ENCODE measurements at regions not wholly inside any gene's neighbourhood (a gene's known extent, or its start where the extent isn't known, plus 50 kb on each side); places are given as distances from the start of the nearest gene placed in this dataset.

GRCh38 chr7:95669513-95669912 lies 73.2 kb upstream of the PDK4 start:
- Histone ChIP-seq H3K4me3 (replicated peaks in 1 of 3; ENCODE audit: low read depth in 2 of 3, low read length in 3 of 3) (no peak overlapping the region), H3K4me1 (ENCODE audit: control insufficient read depth in 1 of 2, insufficient read depth in 2 of 2, low read length in 2 of 2) (no peaks in the 10 kb centered on the region), H3K79me2 (ENCODE audit: insufficient read depth, low read length) (no peaks in the 10 kb centered on the region), H3K27ac (ENCODE audit: low read depth in 1 of 2, low read length in 2 of 2) (no peak overlapping the region), H3K36me3 (replicated peaks in 1 of 2; ENCODE audit: control insufficient read depth in 1 of 2, insufficient read depth in 2 of 2, low read length in 2 of 2) (no peaks in the 10 kb centered on the region), H2AFZ (ENCODE audit: insufficient read depth, low read depth, low read length, poor library complexity, severe bottlenecking) (peak overlapping the region; percentile 33), H3K4me2 (replicated peaks; ENCODE audit: extremely low read depth, low read length, poor library complexity, severe bottlenecking) (no peak overlapping the region), H3K27me3 (ENCODE audit: control insufficient read depth in 2 of 2, insufficient read depth in 2 of 2, low read length in 2 of 2) (no peaks in the 10 kb centered on the region), H4K20me1 (ENCODE audit: insufficient read depth, low read length) (no peaks in the 10 kb centered on the region), H3K9ac (ENCODE audit: insufficient read depth, low read length, poor library complexity, severe bottlenecking) (no peak overlapping the region), H3K9me3 (replicated peaks in 1 of 2; ENCODE audit: control insufficient read depth in 1 of 2, insufficient read depth in 1 of 2, low read length in 2 of 2) (no peaks in the 10 kb centered on the region)
- Mint-ChIP-seq H3K9me3 (peaks cover 0 to 4% (median 0%) of the 10 kb centered on the region in 7 donors), H3K27me3 (ENCODE audit: low read depth in 3 of 3) (no peaks in the 10 kb centered on the region), H3K27ac (peak overlapping the region in 1 of 7 donors; percentile 9), H3K4me3 (no peak overlapping the region), H3K4me1 (peaks cover 3% of the 10 kb centered on the region), H3K36me3 (no peaks in the 10 kb centered on the region)
- no peak for TF ChIP-seq CTCF (IDR thresholded peaks at IDR 0.05)
- no peak for DNase-seq
- intact Hi-C loops (cut with micrococcal nuclease): no loop called here
- 75% methylated on average over 2 of the region's 2 CpGs for WGBS (ENCODE audit: insufficient coverage)

GRCh38 chr7:95668504-95669018 lies 72.2 kb upstream of the PDK4 start:
- Histone ChIP-seq H3K9me3 (replicated peaks in 1 of 2; ENCODE audit: control insufficient read depth in 1 of 2, insufficient read depth in 1 of 2, low read length in 2 of 2) (no peaks in the 10 kb centered on the region), H3K4me1 (ENCODE audit: control insufficient read depth in 1 of 2, insufficient read depth in 2 of 2, low read length in 2 of 2) (no peaks in the 10 kb centered on the region), H2AFZ (ENCODE audit: insufficient read depth, low read depth, low read length, poor library complexity, severe bottlenecking) (no peak overlapping the region), H3K9ac (ENCODE audit: insufficient read depth, low read length, poor library complexity, severe bottlenecking) (no peak overlapping the region), H3K79me2 (ENCODE audit: insufficient read depth, low read length) (no peaks in the 10 kb centered on the region), H3K4me2 (replicated peaks; ENCODE audit: extremely low read depth, low read length, poor library complexity, severe bottlenecking) (no peak overlapping the region), H4K20me1 (ENCODE audit: insufficient read depth, low read length) (no peaks in the 10 kb centered on the region), H3K36me3 (replicated peaks in 1 of 2; ENCODE audit: control insufficient read depth in 1 of 2, insufficient read depth in 2 of 2, low read length in 2 of 2) (no peaks in the 10 kb centered on the region), H3K27ac (ENCODE audit: low read depth in 1 of 2, low read length in 2 of 2) (no peak overlapping the region), H3K27me3 (ENCODE audit: control insufficient read depth in 2 of 2, insufficient read depth in 2 of 2, low read length in 2 of 2) (no peaks in the 10 kb centered on the region), H3K4me3 (replicated peaks in 1 of 3; ENCODE audit: low read depth in 2 of 3, low read length in 3 of 3) (no peak overlapping the region)
- intact Hi-C loops (cut with micrococcal nuclease): no loop called here
- no peak overlapping the region for H3K27ac Mint-ChIP-seq
- H3K4me3 Mint-ChIP-seq: no peak overlapping the region
- DNase-seq: no peak
- peaks cover 0 to 6% (median under 1%) of the 10 kb centered on the region in 7 donors for H3K9me3 Mint-ChIP-seq
- no peaks in the 10 kb centered on the region for H3K27me3 Mint-ChIP-seq (ENCODE audit: low read depth in 3 of 3)
- TF ChIP-seq CTCF (IDR thresholded peaks at IDR 0.05): no peak
- 90% methylated on average over 2 of the region's 4 CpGs for WGBS (ENCODE audit: insufficient coverage)
- no peaks in the 10 kb centered on the region for H3K36me3 Mint-ChIP-seq
- H3K4me1 Mint-ChIP-seq: peaks cover 3% of the 10 kb centered on the region

Measured in CD14-positive monocyte (primary cell).